ENCODE measurements at regions not wholly inside any gene's neighbourhood (a gene's known extent, or its start where the extent isn't known, plus 50 kb on each side); places are given as distances from the start of the nearest gene placed in this dataset.

GRCh38 chr4:153971899-153972298 lies 183.0 kb upstream of the SFRP2 start:
- RAD21 ChIA-PET (ENCODE audit: unreplicated experiment): no interaction called here
- Histone ChIP-seq H4K20me1 (ENCODE audit: control insufficient read depth, insufficient read depth) (no peaks in the 10 kb centered on the region), H3K36me3 (ENCODE audit: control insufficient read depth in 2 of 2, insufficient read depth in 2 of 2, low read length in 1 of 2) (no peaks in the 10 kb centered on the region), H3K27ac (ENCODE audit: control insufficient read depth, insufficient read depth) (no peak overlapping the region), H3K4me2 (ENCODE audit: control insufficient read depth, insufficient read depth) (no peak overlapping the region), H3K4me3 (no peak overlapping the region), H3K27me3 (replicated peaks in 1 of 2; ENCODE audit: control insufficient read depth in 2 of 2, insufficient read depth in 2 of 2, low read length in 1 of 2) (no peaks in the 10 kb centered on the region), H3K9ac (ENCODE audit: control insufficient read depth, insufficient read depth, low read length) (no peak overlapping the region), H3K79me2 (ENCODE audit: control insufficient read depth, insufficient read depth, low read length) (no peaks in the 10 kb centered on the region), H2AFZ (ENCODE audit: control insufficient read depth, low read depth, low read length) (no peak overlapping the region), H3K4me1 (ENCODE audit: control insufficient read depth, insufficient read depth, low read length) (no peaks in the 10 kb centered on the region), H3K9me3 (replicated peaks; ENCODE audit: control insufficient read depth, insufficient read depth, low read length) (no peaks in the 10 kb centered on the region; the same call in 2 of the 3 replicates)
- ATAC-seq: no peak
- intact Hi-C loops (cut with micrococcal nuclease; ENCODE audit: unreplicated experiment): no loop called here
- no TSS peak for BruUV-seq (replicated peaks)
- POLR2A ChIA-PET: no interaction called here
- SMC1A ChIA-PET (ENCODE audit: uncharacterized antibody, unreplicated experiment): no interaction called here
- DNase-seq (ENCODE audit: low read depth, low spot score): no peak
- FAIRE-seq: no peak
- CTCF ChIA-PET: no interaction called here
- in situ Hi-C loops (cut with MboI): no loop called here
- WGBS (ENCODE audit: insufficient coverage, insufficient replicate concordance, low lambda C conversion rate, missing lambda C conversion rate): 54% methylated on average over 5 of the region's 5 CpGs
- TF ChIP-seq RB1 (IDR thresholded peaks at IDR 0.05; ENCODE audit: borderline replicate concordance) (no peak), BCLAF1 (IDR thresholded peaks at IDR 0.05) (no peak), MAX (IDR thresholded peaks at IDR 0.05; ENCODE audit: low read depth, low read length) (no peak), SMAD5 (IDR thresholded peaks at IDR 0.05; ENCODE audit: low read depth) (no peak), CREB1 (IDR thresholded peaks at IDR 0.05; ENCODE audit: low read depth) (no peak), SREBF2 (IDR thresholded peaks at IDR 0.05; ENCODE audit: low read length) (no peak), LARP7 (IDR thresholded peaks at IDR 0.05) (no peak), CUX1 (IDR thresholded peaks at IDR 0.05; ENCODE audit: insufficient replicate concordance, low read depth, low read length) (no peak)
- TF ChIP-seq, protein P1, sequence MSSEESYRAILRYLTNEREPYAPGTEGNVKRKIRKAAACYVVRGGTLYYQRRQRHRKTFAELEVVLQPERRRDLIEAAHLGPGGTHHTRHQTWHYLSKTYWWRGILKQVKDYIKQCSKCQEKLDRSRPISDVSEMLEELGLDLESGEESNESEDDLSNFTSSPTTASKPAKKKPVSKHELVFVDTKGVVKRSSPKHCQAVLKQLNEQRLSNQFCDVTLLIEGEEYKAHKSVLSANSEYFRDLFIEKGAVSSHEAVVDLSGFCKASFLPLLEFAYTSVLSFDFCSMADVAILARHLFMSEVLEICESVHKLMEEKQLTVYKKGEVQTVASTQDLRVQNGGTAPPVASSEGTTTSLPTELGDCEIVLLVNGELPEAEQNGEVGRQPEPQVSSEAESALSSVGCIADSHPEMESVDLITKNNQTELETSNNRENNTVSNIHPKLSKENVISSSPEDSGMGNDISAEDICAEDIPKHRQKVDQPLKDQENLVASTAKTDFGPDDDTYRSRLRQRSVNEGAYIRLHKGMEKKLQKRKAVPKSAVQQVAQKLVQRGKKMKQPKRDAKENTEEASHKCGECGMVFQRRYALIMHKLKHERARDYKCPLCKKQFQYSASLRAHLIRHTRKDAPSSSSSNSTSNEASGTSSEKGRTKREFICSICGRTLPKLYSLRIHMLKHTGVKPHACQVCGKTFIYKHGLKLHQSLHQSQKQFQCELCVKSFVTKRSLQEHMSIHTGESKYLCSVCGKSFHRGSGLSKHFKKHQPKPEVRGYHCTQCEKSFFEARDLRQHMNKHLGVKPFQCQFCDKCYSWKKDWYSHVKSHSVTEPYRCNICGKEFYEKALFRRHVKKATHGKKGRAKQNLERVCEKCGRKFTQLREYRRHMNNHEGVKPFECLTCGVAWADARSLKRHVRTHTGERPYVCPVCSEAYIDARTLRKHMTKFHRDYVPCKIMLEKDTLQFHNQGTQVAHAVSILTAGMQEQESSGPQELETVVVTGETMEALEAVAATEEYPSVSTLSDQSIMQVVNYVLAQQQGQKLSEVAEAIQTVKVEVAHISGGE (CRISPR knock-in tag; IDR thresholded peaks at IDR 0.05): no peak
- TF ChIP-seq, protein P2, sequence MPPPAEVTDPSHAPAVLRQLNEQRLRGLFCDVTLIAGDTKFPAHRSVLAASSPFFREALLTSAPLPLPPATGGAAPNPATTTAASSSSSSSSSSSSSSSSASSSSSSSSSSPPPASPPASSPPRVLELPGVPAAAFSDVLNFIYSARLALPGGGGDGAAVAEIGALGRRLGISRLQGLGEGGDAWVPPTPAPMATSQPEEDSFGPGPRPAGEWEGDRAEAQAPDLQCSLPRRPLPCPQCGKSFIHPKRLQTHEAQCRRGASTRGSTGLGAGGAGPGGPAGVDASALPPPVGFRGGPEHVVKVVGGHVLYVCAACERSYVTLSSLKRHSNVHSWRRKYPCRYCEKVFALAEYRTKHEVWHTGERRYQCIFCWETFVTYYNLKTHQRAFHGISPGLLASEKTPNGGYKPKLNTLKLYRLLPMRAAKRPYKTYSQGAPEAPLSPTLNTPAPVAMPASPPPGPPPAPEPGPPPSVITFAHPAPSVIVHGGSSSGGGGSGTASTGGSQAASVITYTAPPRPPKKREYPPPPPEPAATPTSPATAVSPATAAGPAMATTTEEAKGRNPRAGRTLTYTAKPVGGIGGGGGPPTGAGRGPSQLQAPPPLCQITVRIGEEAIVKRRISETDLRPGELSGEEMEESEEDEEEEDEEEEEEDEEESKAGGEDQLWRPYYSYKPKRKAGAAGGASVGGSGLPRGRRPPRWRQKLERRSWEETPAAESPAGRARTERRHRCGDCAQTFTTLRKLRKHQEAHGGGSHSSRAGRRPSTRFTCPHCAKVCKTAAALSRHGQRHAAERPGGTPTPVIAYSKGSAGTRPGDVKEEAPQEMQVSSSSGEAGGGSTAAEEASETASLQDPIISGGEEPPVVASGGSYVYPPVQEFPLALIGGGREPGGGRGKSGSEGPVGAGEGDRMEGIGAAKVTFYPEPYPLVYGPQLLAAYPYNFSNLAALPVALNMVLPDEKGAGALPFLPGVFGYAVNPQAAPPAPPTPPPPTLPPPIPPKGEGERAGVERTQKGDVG (CRISPR knock-in tag; IDR thresholded peaks at IDR 0.05): no peak
